Stimulated activated CD8-positive, alpha-beta memory T cell treated with anti-CD3 and anti-CD28 coated beads, Interleukin-12 subunit alpha, Interleukin-12 subunit beta, amount 100 ng/mL, for 24 hours (primary cell): ENCODE measurements at regions not wholly inside any gene's neighbourhood (a gene's known extent, or its start where the extent isn't known, plus 50 kb on each side); places are given as distances from the start of the nearest gene placed in this dataset.
"Not testable (repeated sequence)": the region's sequence is repeated elsewhere in the genome, so short reads cannot be mapped to it uniquely, and the experiment has no call there.

ENCODE experiments used
- DNase-seq: peaks from one replicate; pipeline ENCODE4 v3.0.0-alpha.2; 2020; ENCODE audit errors: extremely low read depth

GRCh38 chr12:75798136-75798926 lies 233.2 kb downstream of the PHLDA1 start:
- DNase-seq: no peak

GRCh38 chr12:75795125-75795524 lies 236.5 kb downstream of the PHLDA1 start:
- no peak for DNase-seq

GRCh38 chr12:75792687-75793086 lies 238.9 kb downstream of the PHLDA1 start:
- no peak for DNase-seq

GRCh38 chr12:75790219-75790618 lies 241.4 kb downstream of the PHLDA1 start:
- DNase-seq: no peak

GRCh38 chr12:75787146-75787545 lies 244.4 kb downstream of the PHLDA1 start:
- not testable (repeated sequence) for DNase-seq

- no peak for DNase-seq
Measured at GRCh38 chr12:75786070-75786469, 245.5 kb downstream of the PHLDA1 start.

GRCh38 chr12:75784591-75784990 lies 247.0 kb downstream of the PHLDA1 start:
- no peak for DNase-seq

GRCh38 chr12:75783093-75783877 lies 248.3 kb downstream of the PHLDA1 start:
- no peak for DNase-seq

- DNase-seq: no peak
Measured at GRCh38 chr12:75782069-75782581, 249.5 kb downstream of the PHLDA1 start.

GRCh38 chr12:75781532-75782046 lies 250.0 kb downstream of the PHLDA1 start:
- DNase-seq: no peak

GRCh38 chr12:75779891-75780496 lies 251.6 kb downstream of the PHLDA1 start:
- DNase-seq: no peak

- DNase-seq: no peak
Measured at GRCh38 chr12:75774261-75775052, 257.1 kb downstream of the PHLDA1 start.

GRCh38 chr12:75773377-75773776 lies 258.2 kb downstream of the PHLDA1 start:
- DNase-seq: no peak

- no peak for DNase-seq
Measured at GRCh38 chr12:75771023-75771422, 259.6 kb upstream of the KRR1 start.

- DNase-seq: no peak
Measured at GRCh38 chr12:75767957-75768356, 256.5 kb upstream of the KRR1 start.

- DNase-seq: no peak
Measured at GRCh38 chr12:75766263-75767160, 255.1 kb upstream of the KRR1 start.

GRCh38 chr12:75765170-75766059 lies 254.0 kb upstream of the KRR1 start:
- DNase-seq: no peak

- no peak for DNase-seq
Measured at GRCh38 chr12:75764091-75764841, 252.9 kb upstream of the KRR1 start.
